NCI-H1048 (cell line): ENCODE measurements at regions not wholly inside any gene's neighbourhood (a gene's known extent, or its start where the extent isn't known, plus 50 kb on each side); places are given as distances from the start of the nearest gene placed in this dataset.
"Not testable (repeated sequence)": the region's sequence is repeated elsewhere in the genome, so short reads cannot be mapped to it uniquely, and the experiment has no call there.

Experiments used
- DNase-seq: peaks from one replicate; lab custom pipeline; 2025; lab: John Stamatoyannopoulos, UW

GRCh38 chr17:20681746-20682722 lies 102.5 kb downstream of the CDRT15L2 start:
- not testable (repeated sequence) for DNase-seq

DNA sequence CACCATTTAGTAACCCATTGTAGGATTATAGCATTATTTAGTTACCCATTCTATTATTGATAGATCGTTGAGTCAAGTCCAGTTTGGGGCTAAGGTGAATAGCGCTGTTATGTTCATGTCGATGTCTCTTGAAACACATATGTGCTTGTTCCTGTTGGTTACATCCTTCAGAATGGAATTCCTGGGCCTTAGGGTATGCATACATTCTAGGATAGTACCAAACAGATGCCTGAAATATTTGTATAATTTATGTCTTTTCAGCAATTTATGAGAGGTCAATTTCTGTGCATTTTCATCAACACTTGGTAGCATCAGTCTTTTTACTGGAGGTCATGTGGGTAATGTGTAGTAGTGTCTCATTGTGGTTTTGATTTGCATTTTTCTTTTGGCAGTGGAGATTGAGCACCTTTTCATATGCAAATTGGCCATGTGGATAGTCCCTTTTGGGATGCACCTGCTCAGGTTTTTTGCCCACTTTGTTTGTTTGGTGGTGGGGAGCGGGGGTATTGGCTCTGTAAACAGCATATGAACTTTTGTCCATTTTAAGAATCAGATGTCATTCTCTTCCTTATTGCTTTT lies 104.2 kb downstream of the CDRT15L2 start:
- not testable (repeated sequence) for DNase-seq

- not testable (repeated sequence) for DNase-seq
Observed at GRCh38 chr17:20684975-20685374, 105.5 kb downstream of the CDRT15L2 start.

DNA sequence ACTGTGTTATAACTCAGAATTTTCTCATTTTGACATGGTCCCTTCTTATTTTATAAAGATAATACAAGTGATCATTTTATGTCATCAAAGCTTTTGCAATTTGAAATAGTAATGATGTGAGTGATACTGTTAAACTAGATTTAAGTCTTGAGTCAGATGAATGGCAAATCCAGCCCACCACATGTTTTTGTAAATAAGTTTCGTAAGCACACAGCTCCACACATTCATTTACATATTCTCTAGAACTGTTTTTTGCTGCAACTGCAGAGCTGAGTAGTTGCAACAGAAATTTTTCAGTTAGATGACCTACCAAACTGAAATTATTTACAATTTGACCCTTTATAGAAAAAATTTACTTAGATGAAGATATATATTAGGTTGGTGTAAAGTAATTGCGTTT lies 108.1 kb downstream of the CDRT15L2 start:
- not testable (repeated sequence) for DNase-seq

- not testable (repeated sequence) for DNase-seq
Observed at GRCh38 chr17:20689170-20689749, 109.7 kb downstream of the CDRT15L2 start.

GRCh38 chr17:20692706-20693105 lies 113.2 kb downstream of the CDRT15L2 start:
- DNase-seq, result not testable (repeated sequence)

- not testable (repeated sequence) for DNase-seq
Observed at GRCh38 chr17:20695871-20696270, 116.3 kb downstream of the CDRT15L2 start.

DNA sequence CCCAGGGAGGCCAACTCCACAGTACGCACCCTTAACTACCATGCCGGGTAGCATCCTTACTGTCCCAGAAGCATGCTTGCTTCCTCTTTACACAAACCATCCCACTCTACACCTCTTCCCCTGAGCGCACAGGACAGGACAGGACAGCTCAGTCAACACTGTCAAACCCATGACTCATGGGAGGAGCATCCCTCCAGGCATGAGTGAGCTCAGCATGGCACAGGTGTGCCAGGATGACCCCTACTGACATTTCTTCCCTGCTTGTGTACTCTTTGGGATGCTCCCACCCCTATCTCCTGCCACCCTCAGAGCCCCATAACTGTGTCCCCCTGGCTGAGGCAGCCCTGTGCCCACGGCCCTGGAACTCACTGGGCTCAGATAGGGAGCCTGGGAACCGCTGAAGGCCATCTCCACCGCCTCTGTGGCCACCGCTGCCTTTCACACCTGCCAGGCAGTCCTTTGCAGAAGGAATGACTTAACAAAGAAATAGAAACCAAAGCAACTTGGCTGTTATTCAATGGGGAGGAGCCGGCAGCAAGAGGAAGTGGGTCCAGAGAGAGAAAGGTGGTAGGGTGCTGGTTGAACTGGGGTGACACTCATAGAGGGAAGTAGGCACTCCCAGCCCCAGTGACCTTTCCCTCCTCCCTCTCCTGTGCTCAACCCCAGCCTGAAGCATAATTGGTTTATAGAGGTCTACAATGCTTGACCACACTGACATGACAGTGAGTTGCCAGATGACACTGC lies 119.1 kb downstream of the CDRT15L2 start:
- not testable (repeated sequence) for DNase-seq

DNA sequence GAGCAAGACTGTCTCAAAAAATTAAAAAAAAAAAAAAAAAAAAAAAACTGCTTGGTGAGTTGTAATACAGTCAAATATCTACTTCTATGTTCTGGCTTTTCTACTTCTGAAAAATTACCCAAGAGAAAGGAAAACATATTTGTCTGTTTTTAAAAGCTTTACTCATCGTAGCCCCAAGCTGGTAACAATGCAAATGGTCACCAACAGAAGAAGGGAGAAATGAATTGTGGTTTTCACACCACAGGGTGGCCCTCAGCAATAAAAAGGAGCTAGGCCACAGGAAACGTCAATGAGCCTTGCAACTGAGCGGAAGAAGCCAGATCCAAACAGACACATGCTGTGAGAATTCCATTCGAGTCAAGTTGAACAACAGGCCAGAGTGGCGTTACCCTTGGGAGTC lies 121.0 kb downstream of the CDRT15L2 start:
- DNase-seq, result not testable (repeated sequence)

DNA sequence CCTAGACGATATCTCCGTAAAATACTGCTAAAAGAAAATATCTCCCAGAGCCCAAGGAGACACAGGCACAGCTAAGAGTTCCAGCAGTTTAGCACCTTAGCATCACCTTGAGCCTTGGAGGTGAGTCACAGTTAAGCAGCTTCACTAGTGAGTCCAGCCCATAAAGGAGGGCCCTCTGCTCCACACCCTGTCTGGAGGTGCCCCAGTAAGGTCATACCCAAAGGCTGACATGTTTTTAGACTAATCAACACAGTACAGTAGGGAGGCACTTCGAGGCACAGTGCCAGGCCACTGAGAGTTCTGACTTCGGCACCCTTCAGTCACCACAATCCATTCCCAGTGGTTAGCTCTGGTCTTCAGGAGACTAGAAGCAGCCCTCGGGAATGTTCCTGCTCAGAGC lies 121.8 kb downstream of the CDRT15L2 start:
- not testable (repeated sequence) for DNase-seq

- DNase-seq, result no peak
Observed at GRCh38 chr17:20702692-20703091, 123.2 kb downstream of the CDRT15L2 start.

- DNase-seq, result no peak
Observed at GRCh38 chr17:20703781-20704180, 124.3 kb downstream of the CDRT15L2 start.

DNA sequence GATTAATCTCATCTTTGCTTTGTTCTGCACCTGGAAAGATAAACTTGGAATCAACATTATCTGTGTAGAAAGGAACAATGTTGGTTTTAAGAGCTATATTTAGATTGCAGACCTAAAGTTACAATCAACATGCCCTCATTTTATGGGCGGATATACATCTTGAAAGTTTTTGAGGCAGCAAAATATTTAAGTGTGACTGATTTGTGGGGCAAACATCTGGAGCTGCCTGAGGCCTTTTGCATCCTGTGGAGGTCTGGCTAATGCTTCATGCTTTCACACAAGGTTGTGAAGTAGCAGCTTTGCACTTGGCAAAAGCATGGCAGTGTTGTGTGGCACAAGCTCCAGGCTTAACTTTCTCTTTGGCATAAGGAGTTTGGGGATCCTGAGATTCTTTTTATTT lies 125.7 kb downstream of the CDRT15L2 start:
- DNase-seq, result not testable (repeated sequence)

DNA sequence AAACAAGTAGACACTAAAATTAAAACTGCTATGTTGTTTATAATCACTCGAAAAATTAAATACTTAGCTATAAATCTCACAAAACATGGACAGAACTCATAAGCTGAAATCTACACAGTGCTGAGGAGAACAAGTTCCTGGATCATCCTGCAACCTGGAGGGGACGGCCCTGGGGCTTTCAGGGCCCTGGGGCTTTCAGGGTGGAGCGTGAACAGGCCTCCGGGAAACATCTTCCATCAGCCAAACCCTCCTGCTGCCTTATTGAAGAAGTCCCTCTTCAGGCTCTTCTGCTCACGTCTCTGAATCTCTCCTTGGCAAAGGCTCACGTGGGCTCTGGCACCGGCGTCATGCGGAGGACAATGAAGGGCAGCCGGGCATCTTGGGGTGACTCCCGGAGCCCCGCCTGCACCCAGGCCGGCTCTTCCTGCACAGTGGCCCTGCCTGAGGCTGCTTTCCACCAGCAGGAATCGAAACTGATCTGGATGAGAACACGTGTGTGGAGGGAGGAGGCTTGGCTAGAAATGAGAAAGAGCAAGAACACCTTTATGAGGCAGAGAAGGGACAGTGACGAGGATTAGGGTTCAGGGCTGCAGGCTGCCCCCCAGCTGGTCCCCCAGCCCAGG lies 127.3 kb downstream of the CDRT15L2 start:
- no peak for DNase-seq

GRCh38 chr17:20708821-20709220 lies 129.3 kb downstream of the CDRT15L2 start:
- DNase-seq, result not testable (repeated sequence)

GRCh38 chr17:20716481-20716880 lies 137.0 kb downstream of the CDRT15L2 start:
- not testable (repeated sequence) for DNase-seq

- DNase-seq, result no peak
Observed at GRCh38 chr17:20721171-20721570, 141.6 kb downstream of the CDRT15L2 start.

GRCh38 chr17:20724391-20724790 lies 144.9 kb downstream of the CDRT15L2 start:
- DNase-seq, result not testable (repeated sequence)

DNA sequence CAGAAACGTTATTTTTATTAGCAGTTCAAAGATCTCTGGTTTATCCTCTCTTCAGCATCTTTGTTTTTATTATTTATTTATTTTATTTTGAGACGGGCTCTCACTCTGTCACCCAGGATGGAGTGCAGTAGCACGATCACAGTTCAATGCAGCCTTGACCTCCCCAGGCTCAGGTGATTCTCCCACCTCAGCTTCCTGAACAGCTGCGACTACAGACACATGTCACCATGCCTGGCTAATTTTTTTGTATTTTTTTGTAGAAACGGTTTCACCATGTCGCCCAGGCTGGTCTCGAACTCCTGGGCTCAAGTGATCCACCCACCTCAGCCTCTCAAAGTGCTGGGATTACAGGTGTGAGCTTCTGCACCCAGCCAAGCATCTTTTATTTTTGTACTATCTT lies 147.7 kb downstream of the CDRT15L2 start:
- not testable (repeated sequence) for DNase-seq

- no peak for DNase-seq
Observed at GRCh38 chr17:20728181-20728580, 148.7 kb downstream of the CDRT15L2 start.

GRCh38 chr17:20731131-20731530 lies 151.6 kb downstream of the CDRT15L2 start:
- DNase-seq, result not testable (repeated sequence)
